GM10266 (cell line): ENCODE measurements at regions not wholly inside any gene's neighbourhood (a gene's known extent, or its start where the extent isn't known, plus 50 kb on each side); places are given as distances from the start of the nearest gene placed in this dataset.
"Not testable (repeated sequence)": the region's sequence is repeated elsewhere in the genome, so short reads cannot be mapped to it uniquely, and the experiment has no call there.

Source experiments
- DNase-seq: peaks from one replicate; pipeline ENCODE4 v3.0.0; 2012; ENCODE audit errors: extremely low spot score
- TF ChIP-seq, protein P1 (sequence below): IDR thresholded peaks from 2 replicates; pipeline ENCODE4 v1.5.1; 2012; ENCODE audit warnings: mild to moderate bottlenecking, low read depth; ENCODE audit not compliant: control insufficient read depth, insufficient read depth; ENCODE audit errors: missing control alignments

GRCh38 chr1:30362603-30362990 lies 360.8 kb downstream of the MATN1 start:
- no peak for DNase-seq
- TF ChIP-seq, protein P1, sequence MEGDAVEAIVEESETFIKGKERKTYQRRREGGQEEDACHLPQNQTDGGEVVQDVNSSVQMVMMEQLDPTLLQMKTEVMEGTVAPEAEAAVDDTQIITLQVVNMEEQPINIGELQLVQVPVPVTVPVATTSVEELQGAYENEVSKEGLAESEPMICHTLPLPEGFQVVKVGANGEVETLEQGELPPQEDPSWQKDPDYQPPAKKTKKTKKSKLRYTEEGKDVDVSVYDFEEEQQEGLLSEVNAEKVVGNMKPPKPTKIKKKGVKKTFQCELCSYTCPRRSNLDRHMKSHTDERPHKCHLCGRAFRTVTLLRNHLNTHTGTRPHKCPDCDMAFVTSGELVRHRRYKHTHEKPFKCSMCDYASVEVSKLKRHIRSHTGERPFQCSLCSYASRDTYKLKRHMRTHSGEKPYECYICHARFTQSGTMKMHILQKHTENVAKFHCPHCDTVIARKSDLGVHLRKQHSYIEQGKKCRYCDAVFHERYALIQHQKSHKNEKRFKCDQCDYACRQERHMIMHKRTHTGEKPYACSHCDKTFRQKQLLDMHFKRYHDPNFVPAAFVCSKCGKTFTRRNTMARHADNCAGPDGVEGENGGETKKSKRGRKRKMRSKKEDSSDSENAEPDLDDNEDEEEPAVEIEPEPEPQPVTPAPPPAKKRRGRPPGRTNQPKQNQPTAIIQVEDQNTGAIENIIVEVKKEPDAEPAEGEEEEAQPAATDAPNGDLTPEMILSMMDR, result no peak

- not testable (repeated sequence) for DNase-seq
These were observed 361.3 kb downstream of the MATN1 start for GRCh38 chr1:30361890-30362602.

DNA sequence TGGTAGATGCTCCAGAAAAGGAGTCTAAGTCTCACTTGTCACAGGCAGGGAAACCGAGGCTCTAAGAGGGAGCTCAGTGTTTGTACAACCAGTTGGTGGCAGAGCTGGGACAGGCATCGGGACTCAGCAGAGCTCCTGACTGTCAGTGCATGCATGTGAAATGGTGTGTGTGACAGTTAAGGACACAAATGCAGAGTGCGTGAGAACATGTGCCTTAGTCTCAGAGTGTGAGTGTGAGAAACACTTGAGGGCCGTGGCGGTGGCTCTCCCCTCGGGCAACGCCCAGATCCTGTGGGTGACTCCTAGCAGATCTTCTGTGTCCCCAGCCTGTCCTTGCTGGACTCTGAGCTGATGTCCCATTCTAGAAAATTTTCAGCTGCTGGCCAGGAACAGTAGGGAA lies 362.6 kb downstream of the MATN1 start:
- TF ChIP-seq, protein P1, result no peak
- DNase-seq, result no peak

DNA sequence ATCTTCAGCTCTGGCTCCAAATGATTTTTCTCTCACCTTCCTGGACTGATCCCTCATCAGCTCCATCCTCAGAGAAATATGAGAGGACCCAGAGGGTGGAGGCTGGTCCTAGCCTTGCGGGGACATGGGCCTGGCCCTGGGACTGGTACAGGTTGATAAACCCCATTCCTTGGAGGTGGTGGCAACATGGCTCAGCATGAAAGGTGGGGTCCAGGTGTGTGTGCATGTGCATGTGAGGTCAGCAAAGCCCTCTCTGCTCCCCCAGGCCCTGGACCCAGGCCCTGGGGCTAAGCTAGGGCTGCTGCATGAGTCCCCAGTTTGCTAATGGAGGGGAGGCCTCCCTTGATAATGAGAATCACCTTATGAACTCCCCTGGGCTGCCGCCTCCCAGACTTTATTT lies 363.1 kb downstream of the MATN1 start:
- TF ChIP-seq, protein P1, result no peak
- DNase-seq, result no peak

DNA sequence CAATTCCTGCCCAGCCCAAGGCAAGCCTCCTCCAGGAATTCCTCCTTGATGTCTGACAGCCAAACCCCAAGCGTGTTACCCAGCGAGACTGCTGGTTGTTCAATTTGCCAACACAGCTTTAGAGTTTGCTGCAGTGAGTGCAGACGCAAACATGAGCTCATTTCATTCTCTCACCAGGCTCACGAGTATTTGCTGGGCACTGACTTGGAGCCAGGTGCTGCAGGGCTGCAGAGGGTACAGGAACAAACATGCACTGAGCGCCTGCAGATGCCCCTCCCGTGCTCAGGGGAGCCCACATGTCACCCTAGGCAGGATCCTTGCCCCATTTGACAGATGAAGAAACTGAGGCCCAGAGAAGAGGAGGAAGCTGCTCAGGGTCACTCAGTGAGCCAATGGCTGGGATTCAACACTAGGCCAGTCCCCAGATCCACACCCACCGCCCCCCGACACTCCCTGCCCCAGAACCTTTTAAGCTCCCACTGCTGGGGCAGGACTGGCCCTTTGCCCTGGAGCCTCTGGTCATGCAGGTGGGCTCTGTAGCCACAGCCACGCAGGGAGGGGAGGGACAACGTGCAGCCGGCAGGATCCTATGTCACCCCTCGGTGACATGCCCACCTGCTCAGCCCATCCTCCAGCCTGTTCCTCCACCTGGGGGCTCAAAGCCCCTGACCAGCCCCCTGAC lies 363.7 kb downstream of the MATN1 start:
- TF ChIP-seq, protein P1, result no peak
- no peak for DNase-seq

GRCh38 chr1:30358500-30358899 lies 364.9 kb downstream of the MATN1 start:
- TF ChIP-seq, protein P1, result no peak
- no peak for DNase-seq

GRCh38 chr1:30356839-30357238 lies 366.5 kb downstream of the MATN1 start:
- TF ChIP-seq, protein P1, result no peak
- DNase-seq, result no peak
